SKM-1 treated with dmso at 0.1 percent for 144 hours (cell line): ENCODE measurements at regions not wholly inside any gene's neighbourhood (a gene's known extent, or its start where the extent isn't known, plus 50 kb on each side); places are given as distances from the start of the nearest gene placed in this dataset.

Experiments
- DNase-seq: peaks from one replicate; lab custom pipeline; 2025; ENCODE audit not compliant: unreplicated experiment; lab: John Stamatoyannopoulos, UW

GRCh38 chr3:113094337-113095221 is 103.8 kb downstream of the GTPBP8 start:
- DNase-seq, result no peak

- no peak for DNase-seq
These were observed 105.6 kb downstream of the GTPBP8 start for GRCh38 chr3:113096188-113096892.

GRCh38 chr3:113097960-113098447 is 107.2 kb downstream of the GTPBP8 start:
- no peak for DNase-seq

- DNase-seq, result no peak
These were observed 109.3 kb downstream of the GTPBP8 start for GRCh38 chr3:113100063-113100462.

GRCh38 chr3:113103588-113103987 is 107.8 kb upstream of the BOC start:
- peak; percentile 43 for DNase-seq

- DNase-seq, result no peak
These were observed 106.8 kb upstream of the BOC start for GRCh38 chr3:113104357-113105092.

GRCh38 chr3:113105093-113105449 is 106.3 kb upstream of the BOC start:
- DNase-seq, result no peak

- no peak for DNase-seq
These were observed 105.2 kb upstream of the BOC start for GRCh38 chr3:113105966-113106660.

- DNase-seq, result no peak
These were observed 101.1 kb upstream of the BOC start for GRCh38 chr3:113110267-113110666.

- no peak for DNase-seq
These were observed 100.2 kb upstream of the BOC start for GRCh38 chr3:113111011-113111707.

GRCh38 chr3:113113361-113113760 is 98.0 kb upstream of the BOC start:
- DNase-seq, result no peak

- no peak for DNase-seq
These were observed 93.7 kb upstream of the BOC start for GRCh38 chr3:113117511-113118234.

- DNase-seq, result no peak
These were observed 93.0 kb upstream of the BOC start for GRCh38 chr3:113118336-113118735.

GRCh38 chr3:113124256-113124830 is 87.0 kb upstream of the BOC start:
- no peak for DNase-seq

GRCh38 chr3:113125951-113126350 is 85.4 kb upstream of the BOC start:
- no peak for DNase-seq

GRCh38 chr3:113128386-113129015 is 82.9 kb upstream of the BOC start:
- no peak for DNase-seq

GRCh38 chr3:113129168-113129567 is 82.2 kb upstream of the BOC start:
- DNase-seq, result no peak

- no peak for DNase-seq
These were observed 78.8 kb upstream of the BOC start for GRCh38 chr3:113132571-113132996.

GRCh38 chr3:113133140-113133539 is 78.2 kb upstream of the BOC start:
- DNase-seq, result no peak
